Ascending aorta (tissue), 2 donors: ENCODE measurements at regions not wholly inside any gene's neighbourhood (a gene's known extent, or its start where the extent isn't known, plus 50 kb on each side); places are given as distances from the start of the nearest gene placed in this dataset.

Experiments
- DNase-seq, 2 donors: peaks; one replicate each; pipeline ENCODE4 v3.0.0-alpha.2; 2019; ENCODE audit warnings: low spot score in 2 of 2
- H3K27ac ChIP-seq, 2 donors: fragments of 200-600 bp; sonication (generic); one replicate each; pipeline ENCODE4 v1.5.1; 2016 to 2017; ENCODE audit warnings: mild to moderate bottlenecking in 1 of 2
- H3K27me3 ChIP-seq: fragments of 200-600 bp; sonication (generic); one replicate; pipeline ENCODE4 v1.5.1; 2017
- H3K36me3 ChIP-seq, 2 donors: fragments of 200-600 bp; sonication (generic); one replicate each; pipeline ENCODE4 v1.5.1; 2016
- H3K4me1 ChIP-seq, 2 donors: fragments of 200-600 bp; sonication (generic); one replicate each; pipeline ENCODE4 v1.5.1; 2016 to 2017; ENCODE audit warnings: mild to moderate bottlenecking in 1 of 2
- H3K4me3 ChIP-seq, 2 donors: fragments of 200-600 bp; sonication (generic); one replicate each; pipeline ENCODE4 v1.5.1; 2016 to 2017; ENCODE audit warnings: mild to moderate bottlenecking in 1 of 2
- H3K9me3 ChIP-seq, 2 donors: fragments of 200-600 bp; sonication (generic); one replicate each; pipeline ENCODE4 v1.5.1; 2016
- intact Hi-C: fragments of 100-400 bp; cut with DNase I; formaldehyde crosslinking; loops from one replicate; pipeline ENCODE4 v1.15.1; 2023
- TF ChIP-seq, protein P1 (sequence below), 3 experiments: fragments of 200-600 bp in 2 of 3; fragments of 450-650 bp in 1 of 3; sonication (generic) in 2 of 3; IDR thresholded peaks; one replicate each; pipeline ENCODE4 v1.5.1; 2016 to 2019; ENCODE audit warnings: antibody characterized with exemption in 3 of 3, mild to moderate bottlenecking in 1 of 3, moderate library complexity in 1 of 3

DNA sequence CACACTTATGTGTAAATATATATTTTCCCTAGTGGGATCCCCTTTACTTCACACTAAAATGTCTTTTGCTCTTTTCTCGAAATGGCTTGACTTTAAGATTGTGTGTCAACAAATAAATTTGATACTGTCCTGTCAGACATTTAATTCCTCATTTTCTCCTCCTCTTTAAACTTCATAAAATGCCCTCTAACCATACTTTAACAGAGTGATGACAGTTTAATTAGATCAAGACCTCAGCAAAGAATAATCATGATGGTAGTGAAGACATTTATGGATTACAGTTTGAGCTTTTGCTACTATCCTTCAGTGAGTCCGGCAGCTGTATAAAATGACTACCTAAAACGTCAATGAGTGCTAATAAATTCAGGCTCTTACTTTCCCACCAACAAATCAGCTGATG lies 113.1 kb upstream of the ADGRL3 start:
- Histone ChIP-seq H3K4me3 (no peak overlapping the region), H3K36me3 (no peaks in the 10 kb centered on the region), H3K4me1 (no peaks in the 10 kb centered on the region), H3K9me3 (no peaks in the 10 kb centered on the region), H3K27ac (no peak overlapping the region), H3K27me3 (no peaks in the 10 kb centered on the region)
- intact Hi-C loops, result no loop called here
- TF ChIP-seq, protein P1, sequence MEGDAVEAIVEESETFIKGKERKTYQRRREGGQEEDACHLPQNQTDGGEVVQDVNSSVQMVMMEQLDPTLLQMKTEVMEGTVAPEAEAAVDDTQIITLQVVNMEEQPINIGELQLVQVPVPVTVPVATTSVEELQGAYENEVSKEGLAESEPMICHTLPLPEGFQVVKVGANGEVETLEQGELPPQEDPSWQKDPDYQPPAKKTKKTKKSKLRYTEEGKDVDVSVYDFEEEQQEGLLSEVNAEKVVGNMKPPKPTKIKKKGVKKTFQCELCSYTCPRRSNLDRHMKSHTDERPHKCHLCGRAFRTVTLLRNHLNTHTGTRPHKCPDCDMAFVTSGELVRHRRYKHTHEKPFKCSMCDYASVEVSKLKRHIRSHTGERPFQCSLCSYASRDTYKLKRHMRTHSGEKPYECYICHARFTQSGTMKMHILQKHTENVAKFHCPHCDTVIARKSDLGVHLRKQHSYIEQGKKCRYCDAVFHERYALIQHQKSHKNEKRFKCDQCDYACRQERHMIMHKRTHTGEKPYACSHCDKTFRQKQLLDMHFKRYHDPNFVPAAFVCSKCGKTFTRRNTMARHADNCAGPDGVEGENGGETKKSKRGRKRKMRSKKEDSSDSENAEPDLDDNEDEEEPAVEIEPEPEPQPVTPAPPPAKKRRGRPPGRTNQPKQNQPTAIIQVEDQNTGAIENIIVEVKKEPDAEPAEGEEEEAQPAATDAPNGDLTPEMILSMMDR (IDR thresholded peaks at IDR 0.05), result no peak
- no peak for DNase-seq

DNA sequence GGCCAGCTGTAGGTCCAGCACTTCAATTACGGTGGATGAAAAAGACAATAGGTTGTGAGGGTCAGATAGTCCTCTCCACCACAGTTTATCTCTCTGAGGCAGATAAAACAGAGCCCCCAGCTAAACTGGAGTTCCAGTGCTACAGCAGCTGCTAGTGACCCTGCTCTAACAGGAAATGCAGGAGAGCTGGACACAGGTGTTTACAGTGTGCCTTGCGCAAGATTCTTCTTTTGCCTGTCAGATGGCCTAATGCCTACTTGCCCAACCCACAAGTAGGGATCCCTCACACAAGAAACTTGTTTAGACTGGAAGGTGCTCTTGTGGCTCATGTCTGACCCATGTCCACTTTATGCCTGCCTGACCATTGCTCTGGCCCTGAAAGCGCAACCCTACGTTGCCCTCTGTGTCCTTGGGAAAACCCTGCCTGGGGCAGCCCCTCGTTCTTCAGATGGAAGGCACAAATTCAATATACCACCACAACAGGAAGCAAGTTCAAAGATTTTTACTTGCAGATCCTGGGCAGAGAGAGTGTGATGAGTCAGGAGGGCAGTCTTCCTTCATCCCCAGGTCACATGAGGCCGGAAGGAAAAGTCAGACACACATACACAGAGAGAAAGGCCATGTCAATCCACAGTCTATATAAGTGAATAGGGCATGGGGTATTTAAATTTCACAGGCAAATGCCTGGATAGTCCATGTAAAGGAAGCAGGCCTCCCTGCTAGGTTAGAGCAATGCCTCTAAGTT lies 105.1 kb upstream of the ADGRL3 start:
- Histone ChIP-seq H3K4me3 (no peak overlapping the region), H3K27ac (no peak overlapping the region), H3K36me3 (no peaks in the 10 kb centered on the region), H3K4me1 (no peaks in the 10 kb centered on the region), H3K9me3 (no peaks in the 10 kb centered on the region), H3K27me3 (no peaks in the 10 kb centered on the region)
- TF ChIP-seq, protein P1 (IDR thresholded peaks at IDR 0.05), result no peak
- no peak for DNase-seq
- intact Hi-C loops, result no loop called here

DNA sequence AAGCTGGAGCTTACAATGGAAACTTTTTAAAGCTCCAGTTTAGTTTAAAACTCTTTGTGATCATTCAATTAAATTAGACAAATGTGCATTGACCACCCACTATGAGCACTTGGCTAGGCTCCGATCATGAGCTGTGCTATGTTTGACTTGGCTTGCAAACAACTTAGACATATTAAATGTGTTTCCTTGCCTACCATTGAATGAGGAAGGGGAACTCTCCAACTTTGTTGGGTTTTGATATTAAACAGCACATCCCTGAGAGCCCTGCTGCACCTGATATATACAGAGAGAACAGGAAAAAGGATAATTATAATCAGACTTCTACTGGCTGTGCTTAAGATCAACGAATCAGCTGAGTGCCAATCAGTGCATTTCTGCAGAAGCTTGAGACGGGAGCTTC lies 71.4 kb upstream of the ADGRL3 start:
- no peak for DNase-seq
- Histone ChIP-seq H3K27ac (no peak overlapping the region), H3K9me3 (peaks cover 0 to 13% of the 10 kb centered on the region in 2 donors), H3K4me1 (no peaks in the 10 kb centered on the region), H3K27me3 (no peaks in the 10 kb centered on the region), H3K4me3 (no peak overlapping the region), H3K36me3 (no peaks in the 10 kb centered on the region)
- TF ChIP-seq, protein P1 (IDR thresholded peaks at IDR 0.05), result no peak
- intact Hi-C loops, result no loop called here

DNA sequence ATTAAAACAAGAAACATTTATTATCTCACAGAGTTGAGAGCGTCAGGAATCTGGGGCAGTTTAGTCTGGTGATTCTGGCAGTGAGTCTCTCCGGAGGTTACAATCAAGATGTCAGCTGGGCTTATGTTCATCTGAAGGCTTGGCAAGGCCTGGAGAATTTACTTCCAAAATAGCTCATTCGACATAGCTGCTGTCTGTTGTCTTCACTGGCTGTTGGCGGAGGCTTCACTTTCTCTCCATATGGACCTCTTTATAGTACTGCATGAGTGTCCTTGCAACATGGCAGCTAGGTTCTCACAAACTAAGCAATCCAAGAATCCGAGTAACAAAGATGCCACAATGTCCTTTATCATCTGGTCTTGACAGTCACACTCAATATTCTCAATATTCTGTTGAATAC lies 70.2 kb upstream of the ADGRL3 start:
- Histone ChIP-seq H3K27me3 (no peaks in the 10 kb centered on the region), H3K4me1 (no peaks in the 10 kb centered on the region), H3K9me3 (peaks cover 0 to under 1% of the 10 kb centered on the region in 2 donors), H3K36me3 (no peaks in the 10 kb centered on the region), H3K4me3 (no peak overlapping the region), H3K27ac (no peak overlapping the region)
- TF ChIP-seq, protein P1 (IDR thresholded peaks at IDR 0.05), result no peak
- intact Hi-C loops, result no loop called here
- no peak for DNase-seq

DNA sequence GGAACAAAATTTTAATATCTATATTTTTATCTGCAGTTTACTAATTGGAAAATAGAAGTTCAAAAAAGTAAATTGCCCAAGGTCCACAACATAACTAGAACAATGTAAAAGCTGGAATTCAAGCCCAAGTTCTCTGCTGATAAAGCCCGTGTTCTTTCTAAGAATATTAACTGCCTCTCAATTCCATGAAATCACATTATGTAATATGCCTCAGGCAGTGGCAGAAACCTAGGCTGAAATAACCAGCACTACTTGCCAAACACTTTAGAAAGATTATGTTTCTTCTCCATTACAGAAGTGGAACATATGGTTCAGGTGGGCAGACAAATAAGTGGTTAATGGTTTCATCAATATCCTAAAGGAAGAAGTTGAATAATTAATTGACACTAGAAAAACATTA lies 56.7 kb upstream of the ADGRL3 start:
- no peaks in the 10 kb centered on the region for H3K27me3 ChIP-seq
- no peak overlapping the region for H3K4me3 ChIP-seq
- no peaks in the 10 kb centered on the region for H3K36me3 ChIP-seq
- H3K4me1 ChIP-seq, result no peaks in the 10 kb centered on the region
- TF ChIP-seq, protein P1 (IDR thresholded peaks at IDR 0.05), result no peak
- no peak overlapping the region for H3K27ac ChIP-seq
- H3K9me3 ChIP-seq, result no peaks in the 10 kb centered on the region
- DNase-seq, result no peak
- intact Hi-C loops, result no loop called here

DNA sequence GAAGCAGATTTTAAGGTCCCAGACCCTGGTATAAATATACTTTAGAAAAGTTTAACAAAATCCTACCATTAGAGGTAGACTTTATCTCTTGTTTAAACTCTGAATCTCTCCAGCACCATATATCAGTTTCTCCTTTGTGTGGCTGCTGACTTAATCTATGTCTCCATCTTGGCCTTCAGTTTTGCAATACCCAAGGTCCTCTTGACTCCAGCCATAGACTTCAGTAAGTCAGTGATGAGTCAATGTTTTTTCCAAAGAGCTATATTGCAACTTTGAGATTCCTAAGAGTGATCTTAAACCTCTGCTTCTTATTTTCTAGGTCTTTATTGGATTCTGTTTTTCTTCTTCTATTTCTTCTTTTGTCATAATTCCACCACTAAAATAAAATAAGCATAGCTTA lies 50.8 kb upstream of the ADGRL3 start:
- H3K27me3 ChIP-seq, result no peaks in the 10 kb centered on the region
- TF ChIP-seq, protein P1 (IDR thresholded peaks at IDR 0.05), result no peak
- intact Hi-C loops, result no loop called here
- no peaks in the 10 kb centered on the region for H3K36me3 ChIP-seq
- H3K9me3 ChIP-seq, result no peaks in the 10 kb centered on the region
- DNase-seq, result no peak
- no peaks in the 10 kb centered on the region for H3K4me1 ChIP-seq
- no peak overlapping the region for H3K4me3 ChIP-seq
- H3K27ac ChIP-seq, result no peak overlapping the region
